Hepatocyte (in vitro differentiated cells): ENCODE measurements at regions not wholly inside any gene's neighbourhood (a gene's known extent, or its start where the extent isn't known, plus 50 kb on each side); places are given as distances from the start of the nearest gene placed in this dataset.
A peak's percentile ranks its signal among the peaks of the same experiment; 100 is the strongest.

Source experiments
- DNase-seq: peaks from one replicate; pipeline ENCODE4 v3.0.0-alpha.2; 2016; ENCODE audit warnings: low spot score
- H2AFZ ChIP-seq: fragments of 200-600 bp; sonication (generic); 2 replicates; pipeline ENCODE4 v1.6.0; 2016; ENCODE audit warnings: antibody characterized with exemption, mild to moderate bottlenecking
- H3K27ac ChIP-seq: fragments of 200-600 bp; sonication (generic); 2 replicates; pipeline ENCODE4 v1.5.1; 2016; ENCODE audit warnings: mild to moderate bottlenecking
- H3K27me3 ChIP-seq: fragments of 200-600 bp; sonication (generic); 2 replicates; pipeline ENCODE4 v1.6.1; 2016
- H3K36me3 ChIP-seq: fragments of 200-600 bp; sonication (generic); replicated peaks from 2 replicates; pipeline ENCODE4 v1.5.1; 2016; ENCODE audit warnings: low read depth; ENCODE audit not compliant: insufficient read depth
- H3K4me1 ChIP-seq: fragments of 200-600 bp; sonication (generic); 2 replicates; pipeline ENCODE4 v1.5.1; 2016; ENCODE audit warnings: mild to moderate bottlenecking, moderate library complexity; ENCODE audit not compliant: insufficient read depth
- H3K4me2 ChIP-seq: fragments of 200-600 bp; sonication (generic); 2 replicates; pipeline ENCODE4 v1.6.0; 2016
- H3K4me3 ChIP-seq: fragments of 200-600 bp; sonication (generic); 2 replicates; pipeline ENCODE4 v1.5.1; 2016; ENCODE audit warnings: mild to moderate bottlenecking
- H3K79me2 ChIP-seq: fragments of 200-600 bp; sonication (generic); 2 replicates; pipeline ENCODE4 v1.6.0; 2017; ENCODE audit warnings: mild to moderate bottlenecking
- H3K9me2 ChIP-seq: fragments of 200-600 bp; sonication (generic); replicated peaks from 2 replicates; pipeline ENCODE4 v1.6.0; 2017; ENCODE audit warnings: mild to moderate bottlenecking; ENCODE audit not compliant: insufficient read depth
- H3K9me3 ChIP-seq: fragments of 200-600 bp; sonication (generic); 2 replicates; pipeline ENCODE4 v1.5.1; 2016; ENCODE audit warnings: low read depth, mild to moderate bottlenecking
- H4K20me1 ChIP-seq: fragments of 200-600 bp; sonication (generic); 2 replicates; pipeline ENCODE4 v1.6.0; 2016; ENCODE audit warnings: mild to moderate bottlenecking; ENCODE audit not compliant: insufficient read depth, poor library complexity, severe bottlenecking
- CTCF ChIP-seq: fragments of 200-600 bp; sonication (generic); IDR thresholded peaks from 2 replicates; pipeline ENCODE4 v1.5.1; 2016; ENCODE audit warnings: antibody characterized with exemption, mild to moderate bottlenecking; ENCODE audit not compliant: poor library complexity
- EZH2 ChIP-seq: fragments of 200-600 bp; sonication (generic); IDR thresholded peaks from 2 replicates; pipeline ENCODE4 v1.6.1; 2016; ENCODE audit warnings: antibody characterized with exemption, mild to moderate bottlenecking, borderline replicate concordance
- EZH2phosphoT487 ChIP-seq: fragments of 200-600 bp; sonication (generic); IDR thresholded peaks from one replicate; pipeline ENCODE4 v1.6.1; 2018; ENCODE audit warnings: antibody characterized with exemption, mild to moderate bottlenecking, low read depth, moderate library complexity; ENCODE audit not compliant: unreplicated experiment, severe bottlenecking
- WGBS: methylation state at CpG from one replicate; pipeline ENCODE4 v1.1.6; 2016; ENCODE audit warnings: low lambda C conversion rate; ENCODE audit errors: missing lambda C conversion rate; 5-methylcytosine and 5-hydroxymethylcytosine counted together

GRCh38 chr1:54483875-54484437 lies 64.1 kb upstream of the ACOT11 start:
- H2AFZ ChIP-seq, result no peak overlapping the region
- H4K20me1 ChIP-seq, result no peaks in the 10 kb centered on the region
- H3K4me2 ChIP-seq, result no peak overlapping the region
- no peak overlapping the region for H3K4me3 ChIP-seq
- 80% methylated on average over 11 of the region's 11 CpGs for WGBS
- H3K27me3 ChIP-seq, result no peaks in the 10 kb centered on the region
- H3K4me1 ChIP-seq, result peaks cover 40% of the 10 kb centered on the region
- H3K79me2 ChIP-seq, result no peaks in the 10 kb centered on the region
- H3K9me2 ChIP-seq, result no peaks in the 10 kb centered on the region
- no peak overlapping the region for H3K27ac ChIP-seq
- H3K36me3 ChIP-seq, result no peaks in the 10 kb centered on the region
- H3K9me3 ChIP-seq, result no peaks in the 10 kb centered on the region
- peak; percentile 3 for DNase-seq
- TF ChIP-seq EZH2 (no peak), EZH2phosphoT487 (no peak), CTCF (no peak)

- 93% methylated on average over 5 of the region's 5 CpGs for WGBS
Measured at GRCh38 chr1:54481201-54481884, 66.7 kb upstream of the ACOT11 start.

GRCh38 chr1:54480525-54480848 lies 67.5 kb upstream of the ACOT11 start:
- TF ChIP-seq CTCF (no peak), EZH2 (no peak), EZH2phosphoT487 (no peak)
- 22% methylated on average over 4 of the region's 4 CpGs for WGBS
- Histone ChIP-seq H4K20me1 (no peaks in the 10 kb centered on the region), H3K27me3 (no peaks in the 10 kb centered on the region), H3K9me2 (no peaks in the 10 kb centered on the region), H3K27ac (peak overlapping the region; percentile 64), H3K79me2 (no peaks in the 10 kb centered on the region), H2AFZ (no peak overlapping the region), H3K4me1 (peaks cover 41% of the 10 kb centered on the region), H3K9me3 (no peaks in the 10 kb centered on the region), H3K4me2 (peak overlapping the region; percentile 36), H3K4me3 (no peak overlapping the region), H3K36me3 (no peaks in the 10 kb centered on the region)
- DNase-seq, result peak; percentile 46

More at GRCh38 chr1:54481201-54481884, 66.7 kb upstream of the ACOT11 start:
- peak overlapping the region; percentile 64 for H3K27ac ChIP-seq
- no peaks in the 10 kb centered on the region for H3K79me2 ChIP-seq
- peak; percentile 3 for DNase-seq
- no peak overlapping the region for H2AFZ ChIP-seq
- H3K4me2 ChIP-seq, result no peak overlapping the region
- no peaks in the 10 kb centered on the region for H3K36me3 ChIP-seq
- no peak for TF ChIP-seq CTCF
- no peak for TF ChIP-seq EZH2
- no peak for TF ChIP-seq EZH2phosphoT487
- no peaks in the 10 kb centered on the region for H4K20me1 ChIP-seq
- H3K4me3 ChIP-seq, result no peak overlapping the region
- H3K9me3 ChIP-seq, result no peaks in the 10 kb centered on the region
- H3K4me1 ChIP-seq, result peaks cover 38% of the 10 kb centered on the region
- no peaks in the 10 kb centered on the region for H3K27me3 ChIP-seq
- H3K9me2 ChIP-seq, result no peaks in the 10 kb centered on the region
